ENCODE measurements at regions not wholly inside any gene's neighbourhood (a gene's known extent, or its start where the extent isn't known, plus 50 kb on each side); places are given as distances from the start of the nearest gene placed in this dataset.

DNA sequence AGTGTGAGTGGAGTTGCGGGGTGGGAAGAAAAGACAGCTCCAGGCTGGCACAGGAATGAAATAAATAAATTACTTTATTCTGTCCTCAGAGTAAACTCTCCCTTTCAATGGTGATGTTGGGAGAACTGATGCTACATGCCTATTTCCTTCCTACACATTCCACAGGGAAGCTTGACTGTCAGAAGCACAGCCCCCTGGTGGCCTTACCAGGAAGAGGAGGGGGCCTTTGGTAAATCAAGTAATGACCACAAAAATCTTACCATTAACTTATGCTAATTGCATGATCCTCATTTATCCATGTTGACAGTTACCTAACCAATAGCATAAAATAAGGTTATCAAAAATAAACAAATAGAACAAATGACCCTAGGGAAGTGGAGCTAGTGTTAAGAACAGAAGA is 605.0 kb upstream of the PKN2 start:
- no peak for ATAC-seq
- TF ChIP-seq GLIS3 (CRISPR knock-in tag; IDR thresholded peaks at IDR 0.05): no peak
- no peak for TF ChIP-seq OSR1 (CRISPR knock-in tag; IDR thresholded peaks at IDR 0.05)
- no peak for TF ChIP-seq ZFP3 (CRISPR knock-in tag; IDR thresholded peaks at IDR 0.05)
- no peak for TF ChIP-seq ISL1 (CRISPR knock-in tag; IDR thresholded peaks at IDR 0.05)
- no peak for TF ChIP-seq RARB (CRISPR knock-in tag; IDR thresholded peaks at IDR 0.05)
- no peak for TF ChIP-seq ZFP30 (CRISPR knock-in tag; IDR thresholded peaks at IDR 0.05)

DNA sequence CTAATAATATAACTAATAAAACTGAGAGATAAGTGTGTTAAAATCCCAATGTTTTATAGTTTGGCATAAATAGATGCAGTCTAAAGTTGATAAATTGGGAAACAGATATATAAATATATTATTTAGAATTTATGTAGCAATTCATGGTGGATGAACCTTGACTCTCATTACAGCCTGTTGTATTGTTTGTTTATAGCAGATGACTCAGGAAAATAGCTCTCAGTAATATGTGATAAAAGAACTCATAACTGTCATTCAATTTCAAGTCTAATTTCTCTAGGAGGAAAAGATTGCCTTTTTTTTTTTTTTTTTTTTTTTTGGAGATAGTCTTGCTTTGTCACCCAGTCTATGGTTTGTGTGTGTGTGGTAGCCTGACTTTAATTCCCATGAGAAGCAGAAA is 603.2 kb upstream of the PKN2 start:
- TF ChIP-seq ZNF8 (CRISPR knock-in tag; IDR thresholded peaks at IDR 0.05) (no peak), BACH2 (CRISPR knock-in tag; IDR thresholded peaks at IDR 0.05; ENCODE audit: borderline replicate concordance) (no peak), TOX (CRISPR knock-in tag; IDR thresholded peaks at IDR 0.05; ENCODE audit: borderline replicate concordance) (no peak), CSRNP3 (CRISPR knock-in tag; IDR thresholded peaks at IDR 0.05) (no peak), TCF4 (CRISPR knock-in tag; IDR thresholded peaks at IDR 0.05; ENCODE audit: borderline replicate concordance) (no peak), SNAI2 (CRISPR knock-in tag; IDR thresholded peaks at IDR 0.05) (no peak), PPARA (CRISPR knock-in tag; IDR thresholded peaks at IDR 0.05; ENCODE audit: borderline replicate concordance) (no peak), ZNF565 (CRISPR knock-in tag; conservative IDR thresholded peaks at IDR 0.05; ENCODE audit: low read depth) (no peak), CREB5 (CRISPR knock-in tag; IDR thresholded peaks at IDR 0.05; ENCODE audit: low read depth) (no peak), RARB (CRISPR knock-in tag; IDR thresholded peaks at IDR 0.05) (no peak)
- TF ChIP-seq, protein P1, sequence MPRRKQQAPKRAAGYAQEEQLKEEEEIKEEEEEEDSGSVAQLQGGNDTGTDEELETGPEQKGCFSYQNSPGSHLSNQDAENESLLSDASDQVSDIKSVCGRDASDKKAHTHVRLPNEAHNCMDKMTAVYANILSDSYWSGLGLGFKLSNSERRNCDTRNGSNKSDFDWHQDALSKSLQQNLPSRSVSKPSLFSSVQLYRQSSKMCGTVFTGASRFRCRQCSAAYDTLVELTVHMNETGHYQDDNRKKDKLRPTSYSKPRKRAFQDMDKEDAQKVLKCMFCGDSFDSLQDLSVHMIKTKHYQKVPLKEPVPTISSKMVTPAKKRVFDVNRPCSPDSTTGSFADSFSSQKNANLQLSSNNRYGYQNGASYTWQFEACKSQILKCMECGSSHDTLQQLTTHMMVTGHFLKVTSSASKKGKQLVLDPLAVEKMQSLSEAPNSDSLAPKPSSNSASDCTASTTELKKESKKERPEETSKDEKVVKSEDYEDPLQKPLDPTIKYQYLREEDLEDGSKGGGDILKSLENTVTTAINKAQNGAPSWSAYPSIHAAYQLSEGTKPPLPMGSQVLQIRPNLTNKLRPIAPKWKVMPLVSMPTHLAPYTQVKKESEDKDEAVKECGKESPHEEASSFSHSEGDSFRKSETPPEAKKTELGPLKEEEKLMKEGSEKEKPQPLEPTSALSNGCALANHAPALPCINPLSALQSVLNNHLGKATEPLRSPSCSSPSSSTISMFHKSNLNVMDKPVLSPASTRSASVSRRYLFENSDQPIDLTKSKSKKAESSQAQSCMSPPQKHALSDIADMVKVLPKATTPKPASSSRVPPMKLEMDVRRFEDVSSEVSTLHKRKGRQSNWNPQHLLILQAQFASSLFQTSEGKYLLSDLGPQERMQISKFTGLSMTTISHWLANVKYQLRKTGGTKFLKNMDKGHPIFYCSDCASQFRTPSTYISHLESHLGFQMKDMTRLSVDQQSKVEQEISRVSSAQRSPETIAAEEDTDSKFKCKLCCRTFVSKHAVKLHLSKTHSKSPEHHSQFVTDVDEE (CRISPR knock-in tag; IDR thresholded peaks at IDR 0.05): no peak
- no peak for ATAC-seq

GRCh38 chr1:88088481-88088880 is 595.6 kb upstream of the PKN2 start:
- TF ChIP-seq ARNTL (CRISPR knock-in tag; IDR thresholded peaks at IDR 0.05; ENCODE audit: borderline replicate concordance, low read depth) (no peak), ZNF565 (CRISPR knock-in tag; conservative IDR thresholded peaks at IDR 0.05; ENCODE audit: low read depth) (no peak), GLIS3 (CRISPR knock-in tag; IDR thresholded peaks at IDR 0.05) (no peak), ZFP30 (CRISPR knock-in tag; IDR thresholded peaks at IDR 0.05) (no peak), ESRRG (CRISPR knock-in tag; IDR thresholded peaks at IDR 0.05) (no peak), CREB5 (CRISPR knock-in tag; IDR thresholded peaks at IDR 0.05; ENCODE audit: low read depth) (no peak), ZC3H10 (CRISPR knock-in tag; IDR thresholded peaks at IDR 0.05) (no peak), SNAI2 (CRISPR knock-in tag; IDR thresholded peaks at IDR 0.05) (no peak), PPARA (CRISPR knock-in tag; IDR thresholded peaks at IDR 0.05; ENCODE audit: borderline replicate concordance) (no peak), RARB (CRISPR knock-in tag; IDR thresholded peaks at IDR 0.05) (no peak), ZFP3 (CRISPR knock-in tag; IDR thresholded peaks at IDR 0.05) (no peak), CSDC2 (CRISPR knock-in tag; IDR thresholded peaks at IDR 0.05) (no peak), OSR1 (CRISPR knock-in tag; IDR thresholded peaks at IDR 0.05) (no peak), POU6F1 (CRISPR knock-in tag; IDR thresholded peaks at IDR 0.05; ENCODE audit: borderline replicate concordance, low read depth) (no peak), ZNF8 (CRISPR knock-in tag; IDR thresholded peaks at IDR 0.05) (no peak), TOX (CRISPR knock-in tag; IDR thresholded peaks at IDR 0.05; ENCODE audit: borderline replicate concordance) (no peak), CSRNP3 (CRISPR knock-in tag; IDR thresholded peaks at IDR 0.05) (no peak)
- TF ChIP-seq, protein P1 (CRISPR knock-in tag; IDR thresholded peaks at IDR 0.05): no peak
- ATAC-seq: no peak
